Gastrocnemius medialis (tissue), 4 donors: ENCODE measurements at regions not wholly inside any gene's neighbourhood (a gene's known extent, or its start where the extent isn't known, plus 50 kb on each side); places are given as distances from the start of the nearest gene placed in this dataset.

Experiments
- ATAC-seq, 2 donors: fragments of 150-250 bp; one replicate each; pipeline ENCODE4 v1.9.1; 2016
- DNase-seq, 2 donors: peaks; one replicate each; pipeline ENCODE4 v3.0.0-alpha.2; 2019
- H3K27ac ChIP-seq, 4 donors: fragments of 200-600 bp; sonication (generic); 1 replicate in 1 of 4; 2 replicates in 3 of 4; pipeline ENCODE4 v1.5.1; 2016 to 2018; ENCODE audit warnings: mild to moderate bottlenecking in 2 of 4, moderate library complexity in 1 of 4
- H3K27me3 ChIP-seq, 3 donors: fragments of 200-600 bp; sonication (generic) in 2 of 3; 1 replicate in 1 of 3; 2 replicates in 2 of 3; pipeline versions ENCODE4 v1.5.1 to v1.6.0; 2016 to 2019; ENCODE audit warnings: mild to moderate bottlenecking in 1 of 3, moderate library complexity in 1 of 3
- H3K36me3 ChIP-seq, 2 donors: fragments of 200-600 bp; sonication (generic) in 1 of 2; one replicate each; pipeline ENCODE4 v1.5.1; 2017 to 2018
- H3K4me1 ChIP-seq, 2 donors: fragments of 200-600 bp; sonication (generic) in 1 of 2; one replicate each; pipeline ENCODE4 v1.5.1; 2016 to 2017; ENCODE audit warnings: mild to moderate bottlenecking in 2 of 2
- H3K4me3 ChIP-seq, 4 donors: fragments of 200-600 bp; sonication (generic) in 3 of 4; 1 replicate in 1 of 4; 2 replicates in 3 of 4; pipeline ENCODE4 v1.5.1; 2016 to 2019; ENCODE audit warnings: mild to moderate bottlenecking in 2 of 4
- H3K9me3 ChIP-seq, 3 donors: fragments of 200-600 bp; sonication (generic) in 2 of 3; 1 replicate in 1 of 3; 2 replicates in 2 of 3; pipeline ENCODE4 v1.5.1; 2016 to 2019
- POLR2A ChIP-seq, 2 donors: fragments of 450-650 bp; IDR thresholded peaks; one replicate each; pipeline ENCODE4 v1.6.1; 2017; ENCODE audit warnings: antibody characterized with exemption in 2 of 2, mild to moderate bottlenecking in 2 of 2, moderate library complexity in 2 of 2
- in situ Hi-C, 4 donors: fragments of 200-750 bp; cut with MboI; loops; one replicate each; pipeline versions ENCODE4 v1.15.0 to v1.8.0; 2017; ENCODE audit warnings: low sequenced_read_pairs in 4 of 4
- intact Hi-C: fragments of 100-400 bp; cut with DNase I; formaldehyde crosslinking; loops from one replicate; pipeline ENCODE4 v1.15.1; 2023; ENCODE audit warnings: low total_unique reads
- TF ChIP-seq, protein P1 (sequence below), 5 experiments: fragments of 450-650 bp in 3 of 5; fragments of 200-600 bp in 2 of 5; sonication (generic) in 2 of 5; IDR thresholded peaks in 4 of 5; conservative IDR thresholded peaks in 1 of 5; 1 replicate in 4 of 5; 2 replicates in 1 of 5; pipeline ENCODE4 v1.5.1; 2016 to 2019; ENCODE audit warnings: antibody characterized with exemption in 5 of 5, mild to moderate bottlenecking in 3 of 5, moderate library complexity in 3 of 5

DNA sequence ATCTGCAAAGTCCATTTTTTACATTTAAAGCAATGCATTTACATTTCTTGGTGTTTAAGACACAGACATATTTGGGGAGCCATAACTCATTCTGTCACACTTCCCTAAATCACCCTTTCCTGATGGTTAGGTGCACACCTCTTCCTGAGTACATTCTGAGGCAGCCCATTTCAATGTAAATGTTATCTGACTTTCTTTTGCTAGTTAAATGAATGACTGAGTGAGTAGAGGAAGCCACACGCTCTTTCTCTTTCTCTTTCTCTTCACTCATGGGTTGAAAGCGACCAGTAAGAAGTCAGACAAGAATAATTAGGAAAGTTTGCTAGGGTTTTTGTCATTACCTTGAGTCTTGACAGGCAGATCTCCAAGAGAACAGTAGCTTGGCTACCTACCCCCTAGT is 143.1 kb downstream of the S1PR1 start:
- intact Hi-C loops = no loop called here
- Histone ChIP-seq H3K4me1 (no peaks in the 10 kb centered on the region), H3K27me3 (no peaks in the 10 kb centered on the region), H3K9me3 (no peaks in the 10 kb centered on the region), H3K27ac (no peak overlapping the region), H3K4me3 (no peak overlapping the region), H3K36me3 (no peaks in the 10 kb centered on the region)
- TF ChIP-seq, protein P1, sequence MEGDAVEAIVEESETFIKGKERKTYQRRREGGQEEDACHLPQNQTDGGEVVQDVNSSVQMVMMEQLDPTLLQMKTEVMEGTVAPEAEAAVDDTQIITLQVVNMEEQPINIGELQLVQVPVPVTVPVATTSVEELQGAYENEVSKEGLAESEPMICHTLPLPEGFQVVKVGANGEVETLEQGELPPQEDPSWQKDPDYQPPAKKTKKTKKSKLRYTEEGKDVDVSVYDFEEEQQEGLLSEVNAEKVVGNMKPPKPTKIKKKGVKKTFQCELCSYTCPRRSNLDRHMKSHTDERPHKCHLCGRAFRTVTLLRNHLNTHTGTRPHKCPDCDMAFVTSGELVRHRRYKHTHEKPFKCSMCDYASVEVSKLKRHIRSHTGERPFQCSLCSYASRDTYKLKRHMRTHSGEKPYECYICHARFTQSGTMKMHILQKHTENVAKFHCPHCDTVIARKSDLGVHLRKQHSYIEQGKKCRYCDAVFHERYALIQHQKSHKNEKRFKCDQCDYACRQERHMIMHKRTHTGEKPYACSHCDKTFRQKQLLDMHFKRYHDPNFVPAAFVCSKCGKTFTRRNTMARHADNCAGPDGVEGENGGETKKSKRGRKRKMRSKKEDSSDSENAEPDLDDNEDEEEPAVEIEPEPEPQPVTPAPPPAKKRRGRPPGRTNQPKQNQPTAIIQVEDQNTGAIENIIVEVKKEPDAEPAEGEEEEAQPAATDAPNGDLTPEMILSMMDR (IDR thresholded peaks at IDR 0.05 in 4 of 5, conservative IDR thresholded peaks at IDR 0.05 in 1 of 5) = no peak
- TF ChIP-seq POLR2A (IDR thresholded peaks at IDR 0.05) = no peak
- in situ Hi-C loops = no loop called here
- no peak for ATAC-seq
- no peak for DNase-seq

DNA sequence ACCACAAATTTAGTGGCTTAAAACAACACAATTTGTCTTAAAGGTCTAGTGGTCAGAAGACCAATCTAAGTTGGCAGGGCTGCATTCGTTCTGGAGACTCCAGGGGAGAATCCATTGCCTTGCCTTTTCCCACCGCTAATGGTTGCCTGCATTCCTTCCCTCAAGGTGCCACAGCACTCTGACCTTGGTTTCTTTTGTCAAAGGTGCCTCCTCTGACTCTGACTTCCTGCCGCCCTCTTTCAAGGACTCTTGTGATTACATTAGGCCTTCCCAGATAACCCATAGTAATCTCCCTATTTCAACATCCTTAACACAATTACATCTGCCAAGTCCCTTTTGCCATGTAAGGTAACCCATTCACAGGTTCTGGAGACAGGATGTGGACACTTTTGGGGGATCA is 145.3 kb downstream of the S1PR1 start:
- in situ Hi-C loops (no loop called here), intact Hi-C loops (no loop called here)
- no peak for TF ChIP-seq POLR2A (IDR thresholded peaks at IDR 0.05)
- TF ChIP-seq, protein P1 (IDR thresholded peaks at IDR 0.05 in 4 of 5, conservative IDR thresholded peaks at IDR 0.05 in 1 of 5) = no peak
- Histone ChIP-seq H3K4me3 (no peak overlapping the region), H3K27me3 (no peaks in the 10 kb centered on the region), H3K36me3 (no peaks in the 10 kb centered on the region), H3K27ac (no peak overlapping the region), H3K4me1 (no peaks in the 10 kb centered on the region), H3K9me3 (no peaks in the 10 kb centered on the region)
- ATAC-seq = no peak
- DNase-seq = no peak

DNA sequence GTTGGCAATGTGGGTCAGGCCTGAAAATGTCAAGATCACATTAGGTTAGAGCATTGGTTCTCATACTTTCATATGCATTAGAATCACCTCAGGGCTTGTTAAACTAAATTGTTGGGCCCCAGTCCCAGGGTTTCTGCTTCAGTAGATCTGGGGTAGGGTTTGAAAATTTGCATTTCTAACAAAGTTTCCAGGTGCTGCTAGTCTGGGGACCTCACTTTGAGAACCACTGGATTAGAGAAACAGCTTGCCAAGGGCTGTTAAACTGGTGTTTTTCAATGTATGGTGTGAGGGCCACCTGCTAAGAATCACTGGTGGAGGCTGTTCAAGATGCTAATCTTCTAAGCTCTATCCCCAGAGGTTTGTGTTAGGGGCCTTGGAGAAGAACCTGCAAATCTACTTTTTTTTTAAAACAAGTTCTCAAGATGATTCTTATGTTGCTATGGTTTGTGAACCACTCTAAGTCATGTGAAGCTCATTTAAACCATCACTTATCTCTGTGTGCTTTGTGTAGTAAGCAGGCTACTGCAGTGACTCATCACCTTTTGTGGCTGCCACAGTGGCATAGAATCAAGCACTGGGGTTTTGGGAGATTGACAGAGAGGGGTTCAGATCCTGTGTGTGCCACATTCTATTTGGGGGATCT is 152.2 kb downstream of the S1PR1 start:
- Histone ChIP-seq H3K36me3 (no peaks in the 10 kb centered on the region), H3K4me3 (no peak overlapping the region), H3K9me3 (no peaks in the 10 kb centered on the region), H3K27ac (no peak overlapping the region), H3K27me3 (no peaks in the 10 kb centered on the region), H3K4me1 (no peaks in the 10 kb centered on the region)
- TF ChIP-seq POLR2A (IDR thresholded peaks at IDR 0.05) = no peak
- TF ChIP-seq, protein P1 (IDR thresholded peaks at IDR 0.05 in 4 of 5, conservative IDR thresholded peaks at IDR 0.05 in 1 of 5) = no peak
- ATAC-seq = no peak
- intact Hi-C loops = no loop called here
- DNase-seq = no peak
- in situ Hi-C loops = no loop called here

GRCh38 chr1:101389547-101389929 is 152.7 kb downstream of the S1PR1 start:
- Histone ChIP-seq H3K9me3 (no peaks in the 10 kb centered on the region), H3K27ac (no peak overlapping the region), H3K27me3 (no peaks in the 10 kb centered on the region), H3K4me1 (no peaks in the 10 kb centered on the region), H3K36me3 (no peaks in the 10 kb centered on the region), H3K4me3 (no peak overlapping the region)
- ATAC-seq (no peak), DNase-seq (no peak)
- TF ChIP-seq POLR2A (IDR thresholded peaks at IDR 0.05) = no peak
- TF ChIP-seq, protein P1 (IDR thresholded peaks at IDR 0.05 in 4 of 5, conservative IDR thresholded peaks at IDR 0.05 in 1 of 5) = no peak
- in situ Hi-C loops = no loop called here
- intact Hi-C loops = no loop called here

DNA sequence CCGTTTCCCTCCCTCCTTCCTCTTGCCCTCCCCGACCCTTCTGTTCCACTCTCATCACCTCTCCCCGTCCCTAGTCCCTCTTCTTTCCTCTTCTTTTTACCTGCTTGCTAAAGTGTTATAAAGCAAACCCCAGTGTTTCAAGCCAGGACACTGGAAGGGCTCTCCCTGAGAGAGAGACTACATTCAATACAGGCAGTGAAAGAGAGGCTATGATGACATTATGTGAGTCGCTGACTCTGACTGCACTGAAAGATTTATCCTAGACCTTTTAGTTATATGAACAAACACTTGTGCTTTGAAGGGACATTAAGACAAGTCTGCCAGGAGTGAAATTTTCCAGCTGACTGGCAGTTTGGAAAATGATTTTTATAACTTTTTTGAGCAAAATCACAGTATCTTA is 155.7 kb downstream of the S1PR1 start:
- Histone ChIP-seq H3K27ac (no peak overlapping the region), H3K4me3 (no peak overlapping the region), H3K36me3 (no peaks in the 10 kb centered on the region), H3K9me3 (no peaks in the 10 kb centered on the region), H3K27me3 (no peaks in the 10 kb centered on the region), H3K4me1 (no peaks in the 10 kb centered on the region)
- no peak for DNase-seq
- no peak for ATAC-seq
- intact Hi-C loops (no loop called here), in situ Hi-C loops (no loop called here)
- TF ChIP-seq POLR2A (IDR thresholded peaks at IDR 0.05) = no peak
- TF ChIP-seq, protein P1 (IDR thresholded peaks at IDR 0.05 in 4 of 5, conservative IDR thresholded peaks at IDR 0.05 in 1 of 5) = no peak
